ENCODE measurements at regions not wholly inside any gene's neighbourhood (a gene's known extent, or its start where the extent isn't known, plus 50 kb on each side); places are given as distances from the start of the nearest gene placed in this dataset.
A peak's percentile ranks its signal among the peaks of the same experiment; 100 is the strongest.
"Not testable (repeated sequence)": the region's sequence is repeated elsewhere in the genome, so short reads cannot be mapped to it uniquely, and the experiment has no call there.

DNA sequence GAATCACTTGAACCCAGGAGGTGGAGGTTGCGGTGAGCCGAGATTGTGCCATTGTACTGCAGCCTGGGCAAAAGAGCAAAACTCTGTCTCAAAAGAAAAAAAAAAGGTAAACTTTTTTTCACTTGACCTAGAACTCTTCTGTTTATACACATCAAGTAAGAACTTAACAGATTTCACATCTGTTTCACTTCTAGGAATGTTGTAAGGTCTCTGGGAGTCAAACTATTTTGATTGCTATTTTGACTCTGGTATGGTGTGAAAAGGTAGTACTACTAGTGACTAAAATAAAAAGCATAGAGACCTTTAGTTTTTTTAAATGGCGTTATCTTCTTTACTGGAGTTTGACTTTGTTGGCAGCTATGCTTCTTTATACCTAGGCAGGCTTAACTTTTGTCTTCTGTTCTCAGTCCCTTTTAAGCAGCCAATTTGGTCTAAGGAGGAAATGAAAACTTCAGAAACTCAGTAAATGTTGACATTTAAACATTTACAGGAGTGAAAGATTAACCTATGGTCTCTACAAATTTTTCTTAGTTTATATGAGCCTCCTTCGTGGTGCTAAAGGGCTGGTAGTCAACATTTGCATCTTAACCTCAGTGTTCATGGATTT lies 84.7 kb downstream of the METTL2B start:
- not testable (repeated sequence) for H2AK5ac ChIP-seq (ENCODE audit: insufficient read length, low read length); H2BK15ac ChIP-seq (ENCODE audit: low read depth, low read length); H3K9ac ChIP-seq (ENCODE audit: extremely low read depth, insufficient read length, low read length); DNase-seq; H3K23ac ChIP-seq (ENCODE audit: insufficient read length, low read depth, low read length); H2BK12ac ChIP-seq (ENCODE audit: insufficient read length, low read depth, low read length); H3K4ac ChIP-seq (ENCODE audit: low read depth, low read length); H3K4me1 ChIP-seq (ENCODE audit: insufficient read depth, low read length); H3K14ac ChIP-seq (ENCODE audit: insufficient read depth, low read length); H2BK120ac ChIP-seq (ENCODE audit: low read depth, low read length, poor library complexity, severe bottlenecking); H3K9me3 ChIP-seq (ENCODE audit: control insufficient read depth, low read depth, low read length); H3K23me2 ChIP-seq (ENCODE audit: insufficient read length, low read depth, low read length, poor library complexity, severe bottlenecking); H3K27me3 Mint-ChIP-seq (ENCODE audit: low read depth); H3K27me3 ChIP-seq (ENCODE audit: insufficient read depth, low read length); H3K79me2 ChIP-seq (ENCODE audit: insufficient read depth, low read length); H2AFZ ChIP-seq (ENCODE audit: low read length); H4K8ac ChIP-seq (replicated peaks; ENCODE audit: insufficient read length, low read depth, low read length); H4K20me1 ChIP-seq (ENCODE audit: control insufficient read depth, insufficient read depth, insufficient read length); H4K5ac ChIP-seq (ENCODE audit: insufficient read length, low read depth, low read length); H3K27ac ChIP-seq (ENCODE audit: insufficient read length, low read depth, low read length); H3K4me1 Mint-ChIP-seq; H3T11ph ChIP-seq (ENCODE audit: low read length); H2BK5ac ChIP-seq (ENCODE audit: insufficient read length, low read length); H3K18ac ChIP-seq (ENCODE audit: insufficient read length, low read depth, low read length); H2BK20ac ChIP-seq (ENCODE audit: low read depth, low read length, poor library complexity, severe bottlenecking); H3K9me3 Mint-ChIP-seq; H3K56ac ChIP-seq (ENCODE audit: insufficient read length, low read depth, low read length); H4K91ac ChIP-seq (ENCODE audit: insufficient read length, low read depth, low read length); H3K4me2 ChIP-seq (ENCODE audit: insufficient read depth, insufficient read length, low read length); H3K79me1 ChIP-seq (ENCODE audit: insufficient read depth, low read depth, low read length, poor library complexity, severe bottlenecking); H3K4me3 Mint-ChIP-seq
- 0 out of 7 replicates have a peak overlapping the region, but pooled peaks of 1 of the 3 experiments have one; percentile 51 for H3K27ac Mint-ChIP-seq
- peaks cover 3 to 12% (median 11%) of the 10 kb centered on the region in 3 experiments; a peak in 4 of 7 replicates for H3K36me3 Mint-ChIP-seq (ENCODE audit: insufficient read depth in 1 of 3, low read depth in 3 of 3)
- WGBS (ENCODE audit: extremely low coverage, insufficient read length, low lambda C conversion rate), result no CpG with 5 or more reads among the region's 4 CpGs

GRCh38 chr7:128562795-128563194 lies 86.2 kb downstream of the METTL2B start:
- WGBS (ENCODE audit: extremely low coverage, insufficient read length, low lambda C conversion rate), result no CpG with 5 or more reads among the region's 5 CpGs
- H2BK12ac ChIP-seq (ENCODE audit: insufficient read length, low read depth, low read length); H3K14ac ChIP-seq (ENCODE audit: insufficient read depth, low read length); H4K91ac ChIP-seq (ENCODE audit: insufficient read length, low read depth, low read length); H3K9me3 Mint-ChIP-seq; H3K9ac ChIP-seq (ENCODE audit: extremely low read depth, insufficient read length, low read length); H3K27me3 Mint-ChIP-seq (ENCODE audit: low read depth); H3K79me2 ChIP-seq (ENCODE audit: insufficient read depth, low read length); H3K27ac Mint-ChIP-seq; H3K4me2 ChIP-seq (ENCODE audit: insufficient read depth, insufficient read length, low read length); H4K20me1 ChIP-seq (ENCODE audit: control insufficient read depth, insufficient read depth, insufficient read length); H4K5ac ChIP-seq (ENCODE audit: insufficient read length, low read depth, low read length); H3K79me1 ChIP-seq (ENCODE audit: insufficient read depth, low read depth, low read length, poor library complexity, severe bottlenecking); H2BK20ac ChIP-seq (ENCODE audit: low read depth, low read length, poor library complexity, severe bottlenecking); H3K27me3 ChIP-seq (ENCODE audit: insufficient read depth, low read length); H3K23me2 ChIP-seq (ENCODE audit: insufficient read length, low read depth, low read length, poor library complexity, severe bottlenecking); H2BK5ac ChIP-seq (ENCODE audit: insufficient read length, low read length); H3K9me3 ChIP-seq (ENCODE audit: control insufficient read depth, low read depth, low read length); H3K56ac ChIP-seq (ENCODE audit: insufficient read length, low read depth, low read length); DNase-seq; H2BK15ac ChIP-seq (ENCODE audit: low read depth, low read length); H3K27ac ChIP-seq (ENCODE audit: insufficient read length, low read depth, low read length); H2AK5ac ChIP-seq (ENCODE audit: insufficient read length, low read length); H2BK120ac ChIP-seq (ENCODE audit: low read depth, low read length, poor library complexity, severe bottlenecking); H4K8ac ChIP-seq (replicated peaks; ENCODE audit: insufficient read length, low read depth, low read length); H3K4ac ChIP-seq (ENCODE audit: low read depth, low read length); H2AFZ ChIP-seq (ENCODE audit: low read length); H3K4me1 ChIP-seq (ENCODE audit: insufficient read depth, low read length); H3T11ph ChIP-seq (ENCODE audit: low read length); H3K4me1 Mint-ChIP-seq; H3K4me3 Mint-ChIP-seq; H3K18ac ChIP-seq (ENCODE audit: insufficient read length, low read depth, low read length); H3K23ac ChIP-seq (ENCODE audit: insufficient read length, low read depth, low read length): not testable (repeated sequence)
- peaks cover 3 to 12% (median 11%) of the 10 kb centered on the region in 3 experiments; a peak in 4 of 7 replicates for H3K36me3 Mint-ChIP-seq (ENCODE audit: insufficient read depth in 1 of 3, low read depth in 3 of 3)
